NCI-H1694 treated with DMSO at 0.1 percent for 48 hours (cell line): ENCODE measurements at regions not wholly inside any gene's neighbourhood (a gene's known extent, or its start where the extent isn't known, plus 50 kb on each side); places are given as distances from the start of the nearest gene placed in this dataset.

Experiments used
- DNase-seq: peaks from one replicate; lab custom pipeline; 2025; lab: John Stamatoyannopoulos, UW

DNA sequence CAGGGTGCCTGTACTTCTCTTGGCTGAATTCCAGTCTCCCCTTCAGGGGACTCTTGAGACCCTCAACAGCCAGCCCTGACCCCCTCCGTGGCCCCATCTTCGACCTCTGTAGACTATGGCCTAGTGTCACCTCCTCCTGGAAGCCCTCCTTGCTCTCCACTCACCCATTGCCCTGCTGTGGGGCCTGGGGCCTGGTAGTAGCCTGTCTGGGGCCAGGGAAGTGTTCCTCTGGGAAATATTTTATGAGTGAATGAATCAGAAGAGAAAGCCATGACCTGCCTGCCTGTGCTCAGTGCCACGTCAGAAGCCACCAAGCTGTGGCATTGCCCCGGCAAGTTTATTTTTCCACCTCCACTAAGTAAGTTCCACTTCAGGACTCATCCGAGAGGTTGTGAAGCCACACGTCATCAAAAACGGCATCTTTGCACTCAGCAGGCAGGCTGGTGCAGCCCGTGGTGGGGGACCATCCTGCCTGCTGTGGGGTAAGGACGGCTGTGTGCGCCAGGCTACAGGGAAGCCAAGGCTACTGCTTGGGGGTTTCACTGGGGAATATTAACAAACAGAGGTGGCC, 59.6 kb upstream of the PPARA start:
- DNase-seq, result no peak

DNA sequence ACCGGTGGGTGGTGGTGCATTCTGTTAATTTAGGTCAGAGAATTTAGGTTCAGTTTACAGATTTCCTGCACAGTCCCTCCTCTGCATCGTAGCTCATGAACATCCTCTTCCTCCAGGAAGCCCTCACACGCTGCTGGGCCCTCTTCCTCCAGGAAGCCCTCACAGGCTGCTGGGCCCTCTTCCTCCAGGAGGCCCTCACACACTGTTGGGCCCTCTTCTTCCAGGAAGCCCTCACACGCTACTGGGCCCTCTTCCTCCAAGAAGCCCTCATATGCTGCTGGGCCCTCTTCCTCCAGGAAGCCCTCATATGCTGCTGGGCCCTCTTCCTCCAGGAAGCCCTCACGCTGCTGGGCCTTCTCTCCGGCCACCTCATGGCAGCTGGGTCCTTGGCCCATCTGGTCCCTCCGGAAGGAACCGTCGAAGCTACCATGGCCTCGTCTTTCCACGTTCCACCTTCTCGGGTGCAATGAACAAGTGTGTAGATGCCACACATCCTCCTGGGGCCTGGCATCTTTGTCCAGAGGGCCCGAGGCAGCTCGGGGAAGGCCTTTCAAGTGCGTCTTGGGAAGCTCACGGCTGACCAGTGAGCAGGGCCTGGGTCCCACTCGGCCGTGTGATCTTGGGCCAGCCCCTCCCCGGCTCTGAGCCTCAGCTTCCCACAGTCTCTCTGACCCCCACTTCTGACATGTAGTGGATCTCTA, 58.9 kb upstream of the PPARA start:
- no peak for DNase-seq

DNA sequence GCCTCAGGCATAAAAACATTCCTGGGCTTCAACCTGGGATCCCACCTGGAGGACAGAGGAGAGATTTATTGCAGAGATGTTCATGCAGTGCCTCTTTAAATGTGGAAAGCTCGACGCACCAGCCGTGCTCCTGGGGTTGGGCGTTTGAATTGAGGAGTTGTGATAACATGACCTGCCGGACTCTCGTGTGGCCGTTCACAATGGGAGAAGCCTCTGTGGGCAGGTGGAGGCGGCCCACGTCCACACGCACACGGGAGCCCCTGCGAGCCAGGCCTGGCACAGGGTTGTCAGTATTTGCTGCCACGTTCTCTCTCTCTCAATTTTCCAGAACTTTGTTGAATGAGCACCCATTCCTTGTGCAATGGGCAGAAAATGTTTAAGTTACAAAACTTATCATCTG, 58.3 kb upstream of the PPARA start:
- DNase-seq, result no peak

DNA sequence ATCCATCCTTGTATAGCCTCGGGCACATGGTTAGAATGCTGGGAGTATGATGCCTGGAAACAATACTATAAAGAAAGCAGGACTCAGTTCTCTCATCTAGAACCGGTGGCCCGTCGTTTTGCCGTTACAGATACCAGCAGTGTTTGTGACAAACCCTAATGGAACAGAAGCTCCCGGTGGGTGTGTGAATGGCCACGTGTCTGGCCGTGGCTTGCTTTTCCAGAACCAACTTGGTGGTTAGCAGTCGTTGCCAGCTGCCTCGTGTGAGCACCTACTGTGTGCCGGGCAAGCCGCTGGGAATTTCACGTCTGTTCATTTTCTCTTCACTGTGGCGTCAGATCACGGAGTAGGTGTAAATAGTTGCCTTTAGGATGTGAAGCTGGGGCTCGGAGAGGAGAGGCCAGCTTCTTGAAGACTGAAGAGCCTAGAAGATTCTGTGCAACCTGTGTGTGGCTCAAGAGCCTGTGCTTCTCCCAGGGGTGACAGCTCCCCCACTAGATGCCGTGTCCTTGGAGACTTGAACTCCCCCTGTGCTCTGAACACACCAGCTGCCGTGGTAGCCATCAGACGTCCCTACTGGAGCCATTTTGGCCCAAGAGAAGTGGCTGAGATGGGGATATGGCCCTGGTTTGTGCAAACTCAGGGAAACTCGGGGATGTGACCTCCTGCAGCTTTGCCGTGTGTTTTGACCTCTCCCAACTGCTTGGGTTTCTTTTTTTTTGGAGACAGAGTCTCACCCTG, 57.5 kb upstream of the PPARA start:
- no peak for DNase-seq

DNA sequence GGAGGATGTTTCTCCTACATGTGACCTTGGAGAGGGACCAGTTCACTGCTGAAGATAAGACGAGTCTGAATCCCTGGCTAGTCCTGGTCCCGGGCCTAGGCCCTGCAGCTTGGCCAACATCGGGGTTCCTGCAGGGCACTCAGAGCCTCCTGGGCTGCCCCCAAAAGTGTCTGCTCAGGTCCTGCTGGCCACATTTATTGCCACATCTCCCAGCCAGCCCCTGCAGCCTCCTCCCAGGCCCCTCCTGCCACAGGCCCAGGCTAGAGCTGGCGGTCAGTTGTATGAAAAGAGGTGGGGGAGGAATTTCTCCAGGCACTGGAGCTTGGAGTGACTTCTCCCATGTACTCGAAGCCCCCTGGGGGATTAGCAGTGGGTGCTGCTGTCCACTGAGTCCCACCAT, 56.5 kb upstream of the PPARA start:
- no peak for DNase-seq

DNA sequence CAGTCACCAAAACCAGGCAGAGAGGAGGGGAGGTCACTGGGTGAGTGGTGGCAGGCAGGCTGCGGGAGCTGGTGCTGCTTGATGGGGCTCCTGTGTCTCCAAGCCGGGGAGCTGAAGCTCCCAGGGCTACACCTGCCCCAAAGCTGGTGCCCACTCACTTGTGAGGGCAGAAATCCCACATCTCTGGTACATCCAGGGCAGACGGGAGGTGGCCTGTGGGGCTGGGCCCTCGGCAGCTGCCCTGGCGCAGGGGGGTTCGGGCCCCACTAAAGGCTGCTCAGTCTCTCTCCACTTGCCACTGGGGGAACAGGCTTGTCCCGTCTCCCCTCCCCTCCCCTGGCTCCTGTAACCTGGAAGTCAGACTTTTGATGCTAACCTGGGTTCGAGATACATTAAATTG, 55.6 kb upstream of the PPARA start:
- DNase-seq, result no peak

DNA sequence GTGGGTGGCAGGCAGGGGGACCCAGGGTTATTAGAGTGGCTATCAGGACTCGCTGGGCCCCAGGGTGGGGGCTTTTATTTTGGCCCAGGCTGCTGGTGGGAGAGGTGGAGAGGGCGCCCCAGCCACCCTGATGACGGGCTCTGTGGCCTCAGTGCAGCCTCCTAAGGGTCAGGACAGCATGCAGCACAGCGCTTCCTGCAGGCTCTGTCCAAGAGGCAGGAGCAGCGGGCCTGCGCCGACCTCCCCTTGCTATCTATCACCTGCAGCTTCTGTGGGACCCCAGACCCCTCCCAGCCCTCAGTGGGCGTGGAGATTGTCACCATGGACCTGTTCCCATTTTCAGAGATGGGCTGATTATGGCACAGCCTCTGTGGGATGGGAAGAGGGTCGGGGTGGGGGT, 54.3 kb upstream of the PPARA start:
- no peak for DNase-seq

DNA sequence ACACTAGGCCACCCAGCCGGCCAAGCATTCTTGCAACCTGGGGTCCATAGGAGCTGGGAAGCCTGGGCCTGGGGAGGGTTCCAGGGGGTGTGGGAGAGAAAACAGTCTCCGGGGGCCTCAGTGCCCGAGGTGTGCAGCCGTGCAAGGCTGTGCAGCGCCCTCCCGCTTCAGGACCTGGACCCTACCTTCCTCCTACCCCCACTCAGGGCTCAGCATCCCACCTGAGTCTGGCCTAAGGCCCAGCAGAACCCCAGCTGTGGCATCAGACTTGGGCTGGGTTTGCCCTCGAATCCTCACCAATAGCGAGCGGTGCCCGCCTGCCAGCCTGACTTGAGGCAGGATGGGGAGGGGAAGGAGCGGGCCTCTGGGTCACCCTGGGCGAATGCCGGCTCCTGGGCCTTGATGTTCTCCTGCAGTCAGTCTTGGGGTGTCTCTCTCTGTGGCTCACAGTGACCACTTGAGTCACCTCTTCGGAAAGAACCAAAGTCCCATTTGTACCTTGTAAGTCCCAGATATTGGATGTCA, 53.6 kb upstream of the PPARA start:
- no peak for DNase-seq

DNA sequence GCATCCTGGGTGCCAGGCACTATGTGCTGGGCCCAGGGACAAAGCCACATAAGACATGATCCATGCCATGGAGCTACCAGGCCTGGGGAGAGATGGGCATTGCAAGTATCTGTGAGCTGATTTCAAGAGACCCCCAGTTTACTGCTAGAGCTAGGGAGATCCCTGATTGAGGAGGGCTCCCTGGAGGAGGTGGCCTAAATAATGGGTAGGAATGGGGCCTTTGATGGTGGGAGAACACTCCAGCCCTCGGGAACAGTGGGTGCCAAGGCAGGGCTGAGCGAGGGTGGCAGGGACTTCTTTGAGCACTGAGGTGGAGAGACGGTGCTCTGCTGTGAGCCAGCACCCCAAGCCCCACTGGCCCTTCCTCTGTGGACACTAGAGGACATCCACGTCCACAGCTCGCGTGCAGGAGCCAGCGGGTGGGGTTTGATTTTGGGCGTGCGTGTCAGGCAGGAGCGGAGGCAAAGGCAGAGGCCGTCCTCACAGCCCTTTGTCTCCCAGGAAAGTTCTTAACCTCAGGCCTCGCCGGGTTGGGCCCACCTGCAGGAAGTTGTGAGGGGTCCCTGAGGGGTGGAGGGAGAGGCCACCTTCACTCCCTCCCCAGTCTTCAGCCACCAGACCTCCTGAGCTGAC, 52.9 kb upstream of the PPARA start:
- DNase-seq, result no peak

DNA sequence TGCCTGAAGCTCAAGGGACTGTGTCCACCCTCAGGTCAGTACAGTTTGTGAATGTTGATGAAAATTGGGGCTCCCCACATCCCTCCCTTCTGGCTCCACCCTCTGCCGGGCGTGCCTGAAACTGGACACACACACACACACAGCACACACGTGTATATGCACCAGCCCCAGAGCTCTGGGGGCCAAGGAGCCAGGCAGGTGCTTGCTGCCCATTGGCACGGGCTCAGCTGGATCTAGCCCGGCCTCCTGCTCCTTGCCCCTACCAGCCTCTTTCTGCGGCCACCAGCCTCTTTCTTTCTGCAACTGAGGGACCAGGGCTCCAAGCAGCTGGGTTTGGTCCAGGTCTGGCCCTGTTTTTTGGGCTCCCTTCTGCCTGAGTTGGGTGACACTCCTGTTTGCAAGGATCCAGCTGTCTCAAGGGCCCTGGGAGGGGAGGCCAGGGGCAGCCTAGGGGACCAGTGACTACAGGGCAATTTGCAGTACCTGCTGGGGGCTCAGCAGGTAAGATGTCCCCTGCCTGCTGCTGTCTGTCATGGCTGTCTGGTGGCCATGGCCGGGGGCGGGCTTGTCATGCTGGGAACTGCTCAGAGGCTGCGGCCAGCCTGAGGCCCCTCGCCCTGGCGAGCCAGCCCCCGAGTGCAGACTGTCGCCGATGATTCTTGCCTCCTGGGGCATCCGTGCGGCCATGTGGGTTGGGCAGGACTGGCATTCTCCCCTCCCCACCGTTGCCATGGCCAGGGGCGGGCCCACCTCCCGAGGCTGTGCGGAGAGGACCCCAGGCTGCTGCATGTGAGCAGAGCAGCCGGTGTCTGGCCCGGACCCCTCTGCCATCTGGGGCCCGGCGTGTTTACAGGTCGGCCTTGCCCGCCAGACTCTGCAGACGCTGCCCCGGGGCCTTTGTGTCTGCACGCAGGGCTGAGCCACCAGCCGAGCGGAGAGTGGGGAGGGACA, 51.5 kb upstream of the PPARA start:
- DNase-seq, result no peak

DNA sequence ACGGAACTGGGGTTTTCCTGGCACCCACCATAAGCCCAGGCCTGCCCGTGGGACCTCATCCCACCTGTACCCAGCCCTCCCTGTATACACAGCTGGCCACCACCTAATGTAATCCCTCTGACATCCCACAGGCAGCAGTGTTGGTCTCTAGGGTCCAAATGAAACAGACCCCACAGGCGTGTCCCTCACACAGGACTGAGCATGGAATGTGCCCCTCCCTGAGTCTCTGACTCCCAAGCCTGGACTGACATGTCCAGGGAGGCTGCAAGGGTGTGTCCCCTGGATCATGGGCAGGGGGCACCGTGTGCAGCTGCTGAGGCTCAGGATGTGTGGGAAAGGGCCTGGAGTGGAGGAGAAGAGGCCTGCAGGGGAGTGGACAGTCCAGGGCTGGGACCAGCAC, 50.6 kb upstream of the PPARA start:
- no peak for DNase-seq

DNA sequence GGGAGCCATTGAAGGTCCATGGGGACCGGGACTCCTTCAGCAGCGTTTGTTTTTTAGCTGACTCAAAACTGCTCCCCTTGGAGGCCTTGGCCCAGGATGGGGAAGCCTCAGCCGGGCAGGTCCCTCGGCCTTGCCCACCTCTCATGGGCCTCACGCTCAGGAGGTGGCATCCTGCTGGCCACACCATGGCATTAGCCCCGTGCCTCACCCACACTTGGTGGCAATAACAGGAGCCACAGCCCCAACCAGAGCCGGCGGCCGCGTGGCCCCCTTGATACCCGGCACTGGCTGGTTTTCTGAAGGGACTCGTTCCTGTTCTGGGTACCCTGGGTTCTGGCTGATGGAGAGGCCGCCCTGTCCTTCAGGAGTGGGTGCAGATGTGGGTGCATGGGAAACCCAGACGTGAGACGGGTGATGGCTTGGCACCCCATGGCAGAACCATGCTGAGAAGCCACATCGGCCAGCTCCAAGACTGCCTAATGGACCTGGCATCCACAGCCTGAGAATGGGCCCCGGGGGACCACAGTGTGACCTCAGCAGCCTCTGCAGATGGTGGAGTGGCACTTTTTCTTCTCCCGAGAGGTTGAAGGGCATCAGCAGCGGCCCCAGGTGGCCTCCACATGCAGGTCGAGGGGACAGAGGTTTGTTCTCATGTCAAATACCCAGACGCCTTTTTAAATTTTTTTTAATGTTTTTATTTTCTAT, 49.8 kb upstream of the PPARA start:
- no peak for DNase-seq
